NOMO-1 treated with DMSO at 0.1 percent for 48 hours (cell line): ENCODE measurements at regions not wholly inside any gene's neighbourhood (a gene's known extent, or its start where the extent isn't known, plus 50 kb on each side); places are given as distances from the start of the nearest gene placed in this dataset.
A peak's percentile ranks its signal among the peaks of the same experiment; 100 is the strongest.
"Not testable (repeated sequence)": the region's sequence is repeated elsewhere in the genome, so short reads cannot be mapped to it uniquely, and the experiment has no call there.

Experiments
- DNase-seq: peaks from one replicate; lab custom pipeline; 2025; ENCODE audit not compliant: unreplicated experiment; lab: John Stamatoyannopoulos, UW

- no peak for DNase-seq
Measured at GRCh38 chr2:180927030-180927686, 53.2 kb upstream of the UBE2E3 start.

DNA sequence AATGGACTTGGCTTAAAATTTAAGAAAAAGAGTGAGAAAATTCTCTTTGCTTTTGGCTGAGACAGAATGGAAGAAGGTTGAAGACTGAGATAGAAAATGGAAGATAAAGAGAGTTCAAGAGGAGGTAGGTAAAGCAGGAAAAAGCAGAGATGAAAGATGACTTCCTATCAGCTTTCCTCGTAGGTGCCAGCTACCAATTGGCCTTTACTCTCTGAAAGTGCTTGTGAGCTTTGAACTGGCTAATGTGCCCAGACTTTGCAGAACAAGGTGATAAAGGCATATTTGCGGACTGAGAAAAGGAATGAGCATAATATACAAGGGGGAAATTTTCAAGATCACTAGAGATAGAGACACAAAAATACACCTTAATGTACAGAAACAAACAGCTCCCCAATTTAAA lies 54.7 kb upstream of the UBE2E3 start:
- no peak for DNase-seq

DNA sequence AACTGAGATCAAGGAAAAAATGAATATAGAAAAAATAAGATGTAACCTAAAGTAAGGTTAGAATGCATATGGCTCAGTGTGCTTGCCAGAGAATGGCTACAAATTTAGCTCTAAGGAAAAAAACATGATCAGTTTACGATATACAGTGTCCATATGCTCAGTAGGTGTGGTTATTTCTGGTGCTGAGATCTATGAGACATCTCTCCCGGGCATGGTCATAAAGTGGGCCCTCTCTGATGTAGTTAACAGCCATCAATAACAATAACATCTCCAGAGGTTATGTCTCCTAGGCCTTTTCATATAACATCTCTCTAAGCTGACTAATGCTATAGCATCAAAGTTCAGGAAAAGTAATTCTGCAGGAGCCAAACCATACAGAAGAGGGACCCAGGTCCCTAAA lies 56.3 kb upstream of the UBE2E3 start:
- no peak for DNase-seq

GRCh38 chr2:180910831-180911665 lies 69.4 kb upstream of the UBE2E3 start:
- DNase-seq: no peak

DNA sequence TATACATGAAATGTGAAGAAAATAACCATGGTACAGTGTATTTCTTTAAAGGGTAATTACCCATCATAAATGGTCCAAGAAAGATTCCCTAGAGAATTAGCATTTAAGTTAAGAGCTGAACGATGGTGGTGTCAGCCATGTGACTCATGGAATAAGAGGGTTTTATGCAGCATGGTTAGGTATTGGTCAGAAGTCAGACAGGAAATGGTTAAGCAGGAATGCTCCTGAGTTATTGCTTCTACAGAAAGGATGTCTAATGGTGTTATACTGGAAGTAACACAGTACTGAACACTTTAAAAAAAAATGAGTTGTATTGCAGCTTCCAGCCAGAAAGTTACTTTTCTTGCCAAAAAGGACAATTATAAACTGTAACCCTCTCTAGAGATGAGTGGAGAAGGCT lies 72.7 kb upstream of the UBE2E3 start:
- DNase-seq: no peak

DNA sequence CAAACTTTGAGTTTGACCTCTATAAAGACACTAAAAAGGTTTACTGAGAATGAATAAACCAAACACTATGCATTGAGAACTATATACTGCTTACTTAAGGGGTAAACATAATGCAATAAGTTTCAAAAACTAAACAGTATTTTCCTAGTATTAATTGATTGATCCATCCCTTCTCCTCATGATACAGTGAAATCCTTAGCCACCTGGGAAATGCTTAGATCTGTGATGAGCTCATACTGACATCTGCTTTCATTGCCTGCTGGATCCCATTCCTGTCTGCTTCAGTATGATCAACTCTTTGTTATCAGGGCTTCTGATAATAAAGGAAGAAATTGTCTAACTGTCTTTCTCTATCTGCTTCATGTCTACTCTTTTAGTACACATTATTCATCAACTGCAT lies 74.9 kb upstream of the UBE2E3 start:
- no peak for DNase-seq

GRCh38 chr2:180905002-180905401 lies 75.4 kb upstream of the UBE2E3 start:
- peak; percentile 10 for DNase-seq

- no peak for DNase-seq
Measured at GRCh38 chr2:180901331-180901730, 79.1 kb upstream of the UBE2E3 start.

DNA sequence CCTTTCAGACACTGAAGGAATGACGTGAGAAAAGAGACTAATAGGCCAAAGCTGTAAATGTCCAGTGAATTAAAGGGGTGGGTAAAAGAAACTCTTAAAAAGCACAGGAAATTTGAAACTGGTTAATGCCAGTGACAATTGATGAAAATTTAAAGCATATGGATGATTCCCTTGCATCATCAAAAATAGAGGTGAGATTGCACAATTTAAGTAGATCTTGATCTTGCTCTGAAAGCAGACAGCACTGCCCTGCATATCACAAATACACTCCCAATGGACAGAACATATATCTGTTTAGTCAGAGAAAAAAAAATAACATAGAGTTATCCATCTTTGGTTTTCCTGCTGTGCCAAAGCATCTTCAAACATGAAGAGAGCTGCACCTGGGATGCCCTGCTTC lies 86.7 kb upstream of the UBE2E3 start:
- no peak for DNase-seq

DNA sequence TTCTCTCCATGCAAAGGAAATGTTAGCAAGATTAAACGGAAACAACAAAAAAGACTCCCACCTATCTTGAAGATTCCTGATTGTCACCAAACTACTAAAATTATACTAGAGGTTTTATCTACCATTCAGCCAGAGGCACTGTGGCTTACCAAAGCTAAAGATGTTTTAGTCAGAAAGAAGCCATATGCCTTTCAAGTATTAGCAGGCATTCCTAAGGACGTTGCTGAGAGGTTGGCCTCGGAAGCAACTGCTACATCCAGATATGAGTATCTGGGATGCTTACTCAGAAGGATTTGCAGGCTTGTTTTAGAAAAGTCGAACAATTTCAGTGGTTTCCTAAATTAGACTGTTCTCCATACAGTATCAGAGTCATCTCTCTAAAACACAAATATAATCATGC lies 88.3 kb upstream of the UBE2E3 start:
- no peak for DNase-seq

- no peak for DNase-seq
Measured at GRCh38 chr2:180891360-180891759, 89.0 kb upstream of the UBE2E3 start.

- DNase-seq: no peak
Measured at GRCh38 chr2:180890781-180891180, 89.6 kb upstream of the UBE2E3 start.

- no peak for DNase-seq
Measured at GRCh38 chr2:180882959-180883358, 97.4 kb upstream of the UBE2E3 start.

DNA sequence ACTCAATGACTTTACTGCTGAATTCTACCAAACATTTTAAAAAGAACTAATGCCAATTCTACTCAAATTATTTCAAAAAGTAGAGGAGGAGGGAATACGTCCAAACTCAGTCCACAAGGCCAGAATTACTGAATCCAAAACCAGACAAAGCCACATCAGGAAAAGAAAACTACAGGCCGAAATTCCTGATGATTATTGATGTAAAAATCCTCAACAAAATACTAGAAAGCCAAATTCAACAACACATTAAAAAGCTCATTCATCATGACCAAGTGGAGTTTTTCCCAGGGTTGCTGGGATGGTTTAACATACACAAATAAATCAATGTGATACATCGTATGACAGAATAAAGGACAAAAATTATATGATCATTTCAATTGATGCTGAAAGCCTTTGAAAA lies 103.9 kb upstream of the UBE2E3 start:
- no peak for DNase-seq

DNA sequence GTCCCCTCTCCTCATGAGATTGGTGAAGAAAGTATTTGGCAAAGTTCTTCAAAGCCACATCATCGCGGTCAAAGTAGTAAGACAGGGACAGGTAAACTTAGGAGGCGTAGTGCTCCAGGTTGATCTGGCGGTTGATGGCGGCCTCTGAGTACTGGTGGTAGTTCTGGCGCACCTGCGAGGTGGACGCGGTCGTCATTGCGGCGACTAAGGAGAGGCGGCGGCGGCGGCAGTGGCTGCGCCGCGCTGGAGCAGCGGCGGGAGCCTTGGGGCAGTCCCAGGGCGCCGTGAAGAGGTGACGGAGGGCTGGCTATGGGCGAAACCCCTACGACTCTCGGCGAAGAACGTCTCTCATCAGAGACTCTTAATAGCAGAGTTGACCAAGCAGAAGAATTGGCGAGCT lies 107.2 kb upstream of the UBE2E3 start:
- DNase-seq: no peak

DNA sequence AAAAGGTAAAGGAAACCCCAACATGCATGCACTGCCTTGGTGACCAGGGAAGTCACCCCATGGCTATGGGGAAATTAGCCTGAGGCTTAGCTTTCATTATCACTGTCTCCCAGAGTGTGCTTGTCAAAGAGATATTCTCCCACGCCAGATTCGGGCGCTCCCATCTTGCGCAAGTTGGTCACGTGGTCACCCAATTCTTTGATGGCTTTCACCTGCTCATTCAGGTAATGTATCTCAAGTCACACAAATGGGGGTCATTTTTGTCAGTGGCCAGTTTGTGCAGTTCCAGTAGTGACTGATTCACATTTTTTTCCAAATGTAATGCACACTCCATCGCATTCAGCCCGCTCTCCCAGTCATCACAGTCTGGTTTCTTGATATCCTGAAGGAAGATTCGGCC lies 107.6 kb upstream of the UBE2E3 start:
- not testable (repeated sequence) for DNase-seq

GRCh38 chr2:180872255-180872654 lies 108.2 kb upstream of the UBE2E3 start:
- DNase-seq: no peak

DNA sequence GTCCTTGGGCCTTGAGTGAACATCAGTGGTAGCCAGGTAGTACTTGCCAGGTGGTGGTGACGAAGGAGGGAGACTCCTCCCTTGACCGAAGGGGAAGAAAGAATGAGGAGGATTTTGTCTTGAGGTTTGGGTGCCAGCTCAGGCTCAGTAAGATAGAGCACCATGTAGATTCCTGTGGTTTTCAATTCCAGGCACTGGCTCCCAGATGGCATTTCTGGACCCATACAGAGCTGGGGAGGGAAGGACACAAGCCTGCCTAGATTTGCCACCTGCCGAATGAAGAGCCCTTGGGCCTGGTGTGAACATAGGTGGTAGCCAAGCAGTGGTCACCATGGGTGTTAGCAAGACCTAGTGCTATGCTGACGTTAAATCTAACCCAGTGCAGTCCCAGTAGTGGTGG lies 108.8 kb upstream of the UBE2E3 start:
- no peak for DNase-seq

DNA sequence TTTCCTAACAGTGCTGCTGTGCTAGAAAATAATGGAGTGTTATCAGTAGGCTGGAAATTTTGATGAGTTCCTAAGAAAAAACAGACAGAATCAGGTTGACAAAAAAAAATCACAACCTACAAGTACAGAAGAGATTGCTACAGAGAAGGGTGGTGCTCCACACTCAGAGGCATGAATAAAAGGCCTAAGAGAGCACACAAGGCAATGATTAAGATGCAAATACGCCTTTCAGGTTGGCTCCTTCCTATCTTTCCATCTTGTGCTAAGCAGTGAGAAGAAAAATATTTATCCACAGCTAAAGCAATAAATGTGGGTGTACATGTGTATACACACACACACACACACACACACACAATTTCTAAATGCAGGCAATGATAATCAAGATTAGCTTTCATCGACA lies 130.6 kb upstream of the UBE2E3 start:
- DNase-seq: no peak

DNA sequence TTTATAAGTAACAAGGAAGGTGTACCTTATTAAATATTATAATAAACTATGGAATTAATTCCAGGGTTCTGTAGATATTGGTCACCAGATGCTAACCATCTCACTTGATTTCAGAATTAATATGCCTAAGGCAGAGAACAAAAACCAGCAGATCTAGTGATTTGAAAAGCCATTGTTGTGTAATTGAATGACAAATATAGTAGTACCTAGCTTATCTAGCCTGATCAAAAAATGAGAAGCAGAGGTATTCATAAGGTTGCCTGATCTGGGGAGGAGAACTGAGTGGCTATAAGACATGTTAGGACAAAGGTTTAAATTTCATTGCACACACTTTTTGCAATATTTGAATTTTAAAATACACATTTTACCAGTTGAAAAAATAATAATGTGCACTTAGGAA lies 132.0 kb upstream of the UBE2E3 start:
- no peak for DNase-seq

GRCh38 chr2:180846756-180847472 lies 133.5 kb upstream of the UBE2E3 start:
- DNase-seq: no peak

DNA sequence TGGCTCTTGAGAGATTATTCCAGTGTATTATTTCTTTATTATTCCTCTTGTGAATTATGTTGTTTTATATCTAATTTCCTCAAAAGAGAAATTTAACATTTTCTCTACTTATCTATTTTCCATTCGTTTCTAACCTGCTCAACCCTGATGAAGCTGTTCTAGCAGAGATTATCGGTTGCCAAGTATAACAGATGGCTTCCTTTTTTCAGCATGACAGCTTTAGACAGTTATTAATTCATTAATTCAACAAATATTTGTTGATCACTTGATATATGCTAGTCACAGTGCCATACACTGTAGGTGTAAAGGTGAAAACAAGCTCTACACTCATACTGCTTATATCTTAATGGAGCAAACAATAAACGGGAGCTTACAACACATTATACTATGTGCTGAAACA lies 137.9 kb upstream of the UBE2E3 start:
- DNase-seq: no peak
